ENCODE measurements at regions not wholly inside any gene's neighbourhood (a gene's known extent, or its start where the extent isn't known, plus 50 kb on each side); places are given as distances from the start of the nearest gene placed in this dataset.

- TF ChIP-seq POLR2AphosphoS5 (IDR thresholded peaks at IDR 0.05; ENCODE audit: low read depth, low read length) (no peak), TAF1 (IDR thresholded peaks at IDR 0.05; ENCODE audit: borderline replicate concordance, low read depth, low read length) (no peak)
Observed at GRCh38 chr11:69957849-69958248, 120.3 kb upstream of the ANO1 start.
